ENCODE measurements at regions not wholly inside any gene's neighbourhood (a gene's known extent, or its start where the extent isn't known, plus 50 kb on each side); places are given as distances from the start of the nearest gene placed in this dataset.

DNA sequence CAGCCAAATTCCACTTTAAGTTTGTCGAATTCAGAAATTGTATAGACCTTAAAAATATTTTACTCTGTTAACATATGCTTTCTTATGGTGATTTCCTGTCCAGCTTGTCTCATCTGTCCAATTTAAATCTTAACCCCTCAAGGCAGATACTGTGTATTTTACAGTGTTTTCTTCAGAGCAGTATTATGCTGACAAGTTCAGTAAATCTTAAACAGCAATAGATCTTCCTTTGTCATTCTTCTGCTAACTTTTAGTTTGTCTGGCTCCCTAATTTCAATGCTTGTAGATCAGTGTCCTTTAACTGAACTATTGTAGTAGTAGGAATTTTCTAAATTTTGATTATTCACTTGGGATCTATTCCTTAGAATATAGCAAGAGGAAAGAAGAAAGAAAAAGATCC lies 52.8 kb upstream of the MEIS1 start:
- no CpG with 5 or more reads among the region's 1 CpG for WGBS (ENCODE audit: insufficient coverage)
- Histone ChIP-seq H3K36me3 (ENCODE audit: control insufficient read depth, insufficient read depth, low read length) (no peaks in the 10 kb centered on the region), H3K27me3 (ENCODE audit: control insufficient read depth, insufficient read depth, low read length) (no peaks in the 10 kb centered on the region), H3K9me3 (ENCODE audit: control insufficient read depth, insufficient read depth, low read length) (no peaks in the 10 kb centered on the region), H3K27ac (ENCODE audit: low read depth, low read length) (no peak overlapping the region), H3K4me3 (ENCODE audit: low read depth, low read length) (no peak overlapping the region), H3K4me1 (ENCODE audit: control insufficient read depth, insufficient read depth, low read length) (no peaks in the 10 kb centered on the region)
- no peak for DNase-seq (ENCODE audit: low read depth in 4 of 6, low spot score in 6 of 6)

DNA sequence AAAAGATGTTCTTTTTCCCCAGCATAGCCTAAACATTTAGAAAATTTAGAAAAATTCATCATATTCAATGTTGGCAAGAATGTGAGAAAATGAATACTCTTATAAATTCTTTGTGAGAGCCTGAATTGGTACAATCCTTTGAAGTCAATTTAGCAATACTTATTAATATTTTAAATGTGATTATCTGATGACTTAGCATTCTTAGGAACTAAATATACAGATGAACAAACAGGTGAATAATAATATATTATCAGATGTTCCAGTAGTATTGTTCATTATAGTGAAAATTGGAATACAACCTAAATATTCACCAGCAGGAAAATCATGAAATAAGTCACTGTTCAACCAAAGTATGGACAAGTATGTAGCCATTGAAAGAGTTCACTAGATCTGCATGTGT lies 55.5 kb upstream of the MEIS1 start:
- Histone ChIP-seq H3K4me1 (ENCODE audit: control insufficient read depth, insufficient read depth, low read length) (no peaks in the 10 kb centered on the region), H3K4me3 (ENCODE audit: low read depth, low read length) (no peak overlapping the region), H3K36me3 (ENCODE audit: control insufficient read depth, insufficient read depth, low read length) (no peaks in the 10 kb centered on the region), H3K27me3 (ENCODE audit: control insufficient read depth, insufficient read depth, low read length) (no peaks in the 10 kb centered on the region), H3K27ac (ENCODE audit: low read depth, low read length) (no peak overlapping the region), H3K9me3 (ENCODE audit: control insufficient read depth, insufficient read depth, low read length) (no peaks in the 10 kb centered on the region)
- DNase-seq (ENCODE audit: low read depth in 4 of 6, low spot score in 6 of 6): no peak

DNA sequence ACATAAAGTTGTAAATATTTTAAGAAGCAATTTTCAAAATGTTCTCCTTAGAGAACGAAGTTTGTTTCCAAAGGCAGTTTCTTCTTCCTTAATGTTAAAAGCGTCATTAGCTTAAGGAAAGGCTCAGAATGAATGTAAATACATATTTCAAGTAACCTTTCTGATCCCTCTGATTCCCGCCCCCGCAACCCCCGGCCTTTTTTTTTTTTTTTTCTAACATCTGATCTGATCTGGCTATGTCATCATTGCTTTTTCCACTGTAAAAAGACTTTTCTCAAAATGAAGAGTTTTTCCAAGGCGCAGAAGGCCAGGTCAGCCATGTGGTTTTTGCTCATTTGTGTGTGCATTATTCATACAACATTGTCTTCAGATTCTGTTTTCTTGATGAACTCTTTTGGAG lies 57.1 kb upstream of the MEIS1 start:
- Histone ChIP-seq H3K27me3 (ENCODE audit: control insufficient read depth, insufficient read depth, low read length) (no peaks in the 10 kb centered on the region), H3K36me3 (ENCODE audit: control insufficient read depth, insufficient read depth, low read length) (no peaks in the 10 kb centered on the region), H3K9me3 (ENCODE audit: control insufficient read depth, insufficient read depth, low read length) (no peaks in the 10 kb centered on the region), H3K4me3 (ENCODE audit: low read depth, low read length) (no peak overlapping the region), H3K4me1 (ENCODE audit: control insufficient read depth, insufficient read depth, low read length) (no peaks in the 10 kb centered on the region), H3K27ac (ENCODE audit: low read depth, low read length) (no peak overlapping the region)
- no peak for DNase-seq (ENCODE audit: low read depth in 4 of 6, low spot score in 6 of 6)
- WGBS (ENCODE audit: insufficient coverage): no CpG with 5 or more reads among the region's 6 CpGs

DNA sequence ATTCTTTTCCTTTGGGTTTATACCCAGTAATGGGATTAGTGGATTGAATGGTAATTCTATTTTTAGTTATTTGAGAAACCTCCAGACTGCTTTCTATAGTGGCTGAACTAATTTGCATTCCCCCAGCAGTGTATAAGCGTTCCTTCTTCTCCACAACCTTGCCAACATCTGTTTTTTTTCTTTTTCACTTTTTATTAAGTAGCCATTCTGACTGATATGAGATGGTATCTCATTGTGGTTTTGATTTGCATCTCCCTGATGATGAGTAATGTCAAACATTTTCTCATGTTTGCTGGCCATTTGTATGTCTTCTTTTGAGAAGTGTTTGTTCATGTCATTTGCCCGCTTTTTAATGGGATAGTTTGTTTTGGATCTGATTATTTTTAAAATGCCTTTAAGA lies 64.1 kb upstream of the MEIS1 start:
- Histone ChIP-seq H3K27ac (ENCODE audit: low read depth, low read length) (no peak overlapping the region), H3K4me1 (ENCODE audit: control insufficient read depth, insufficient read depth, low read length) (no peaks in the 10 kb centered on the region), H3K27me3 (ENCODE audit: control insufficient read depth, insufficient read depth, low read length) (no peaks in the 10 kb centered on the region), H3K36me3 (ENCODE audit: control insufficient read depth, insufficient read depth, low read length) (no peaks in the 10 kb centered on the region), H3K4me3 (ENCODE audit: low read depth, low read length) (no peak overlapping the region), H3K9me3 (ENCODE audit: control insufficient read depth, insufficient read depth, low read length) (no peaks in the 10 kb centered on the region)
- WGBS (ENCODE audit: insufficient coverage): no CpG with 5 or more reads among the region's 2 CpGs
- DNase-seq (ENCODE audit: low read depth in 4 of 6, low spot score in 6 of 6): no peak

DNA sequence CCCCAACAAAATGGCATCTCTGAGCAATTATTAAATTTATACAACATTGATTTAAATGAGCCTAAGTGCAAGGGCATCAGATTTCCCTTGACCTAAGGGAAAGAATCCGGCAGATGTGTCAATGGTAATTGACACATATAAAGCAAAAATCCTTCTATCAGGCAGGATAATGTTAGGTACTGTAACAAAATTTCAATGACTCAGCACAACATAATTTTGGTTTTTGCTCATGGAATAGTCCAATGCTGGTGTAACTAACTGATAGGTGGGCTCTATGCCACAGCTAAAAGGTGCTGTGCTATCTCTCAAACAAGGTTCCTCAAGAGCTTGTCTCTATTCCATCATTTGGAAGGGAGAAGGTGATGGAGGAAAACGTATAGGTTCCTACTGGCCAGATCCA lies 68.3 kb upstream of the MEIS1 start:
- no peak overlapping the region for H3K27ac ChIP-seq (ENCODE audit: low read depth, low read length)
- H3K9me3 ChIP-seq (ENCODE audit: control insufficient read depth, insufficient read depth, low read length): no peaks in the 10 kb centered on the region
- H3K36me3 ChIP-seq (ENCODE audit: control insufficient read depth, insufficient read depth, low read length): no peaks in the 10 kb centered on the region
- no CpG with 5 or more reads among the region's 2 CpGs for WGBS (ENCODE audit: insufficient coverage)
- H3K4me1 ChIP-seq (ENCODE audit: control insufficient read depth, insufficient read depth, low read length): no peaks in the 10 kb centered on the region
- H3K27me3 ChIP-seq (ENCODE audit: control insufficient read depth, insufficient read depth, low read length): no peaks in the 10 kb centered on the region
- H3K4me3 ChIP-seq (ENCODE audit: low read depth, low read length): no peak overlapping the region
- DNase-seq (ENCODE audit: low read depth in 4 of 6, low spot score in 6 of 6): no peak

DNA sequence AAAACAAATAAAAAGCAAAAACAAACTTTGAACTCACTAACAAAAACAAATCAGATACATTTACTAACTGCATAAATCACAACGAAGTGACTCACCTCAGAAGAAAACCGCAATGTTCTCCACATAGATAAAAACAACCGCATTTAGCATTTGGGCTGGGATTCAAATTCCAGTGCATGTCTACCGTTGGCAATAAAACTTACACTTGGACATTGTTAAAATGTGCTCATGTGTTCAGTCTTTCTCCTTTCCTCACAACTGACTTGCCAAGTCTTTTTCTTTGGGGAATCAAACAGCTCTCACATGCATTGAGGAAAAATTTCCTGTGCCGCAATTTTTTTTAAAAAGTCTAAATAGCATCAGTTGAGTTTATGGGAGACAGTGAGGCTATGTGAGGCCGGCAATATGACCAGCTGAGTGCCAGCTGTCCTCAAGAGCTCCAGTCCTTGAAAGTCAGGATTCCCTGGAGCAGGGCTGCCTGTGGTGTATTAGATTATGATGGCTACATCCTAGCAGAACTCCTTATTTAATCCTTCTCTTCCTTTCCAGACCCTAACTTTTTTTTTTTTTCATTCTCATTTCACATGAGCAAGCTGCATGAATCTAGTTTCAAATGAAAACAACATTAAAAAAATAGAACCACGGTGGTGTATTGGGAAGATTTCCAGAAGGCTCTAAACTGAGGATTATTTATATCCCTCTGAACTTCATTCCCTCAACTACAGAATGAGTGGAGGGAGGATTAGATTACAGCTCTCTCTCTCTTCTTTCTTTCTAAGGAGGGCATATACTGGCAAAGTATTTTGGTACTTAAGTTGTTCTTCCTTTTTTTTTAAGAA lies 70.2 kb upstream of the MEIS1 start:
- Histone ChIP-seq H3K36me3 (ENCODE audit: control insufficient read depth, insufficient read depth, low read length) (no peaks in the 10 kb centered on the region), H3K4me3 (ENCODE audit: low read depth, low read length) (no peak overlapping the region), H3K4me1 (ENCODE audit: control insufficient read depth, insufficient read depth, low read length) (no peaks in the 10 kb centered on the region), H3K9me3 (ENCODE audit: control insufficient read depth, insufficient read depth, low read length) (no peaks in the 10 kb centered on the region), H3K27me3 (ENCODE audit: control insufficient read depth, insufficient read depth, low read length) (no peaks in the 10 kb centered on the region), H3K27ac (ENCODE audit: low read depth, low read length) (no peak overlapping the region)
- WGBS (ENCODE audit: insufficient coverage): 56% methylated on average over 1 of the region's 7 CpGs
- DNase-seq (ENCODE audit: low read depth in 4 of 6, low spot score in 6 of 6): peak in 2 of 6 donors; percentile 11 to 50

DNA sequence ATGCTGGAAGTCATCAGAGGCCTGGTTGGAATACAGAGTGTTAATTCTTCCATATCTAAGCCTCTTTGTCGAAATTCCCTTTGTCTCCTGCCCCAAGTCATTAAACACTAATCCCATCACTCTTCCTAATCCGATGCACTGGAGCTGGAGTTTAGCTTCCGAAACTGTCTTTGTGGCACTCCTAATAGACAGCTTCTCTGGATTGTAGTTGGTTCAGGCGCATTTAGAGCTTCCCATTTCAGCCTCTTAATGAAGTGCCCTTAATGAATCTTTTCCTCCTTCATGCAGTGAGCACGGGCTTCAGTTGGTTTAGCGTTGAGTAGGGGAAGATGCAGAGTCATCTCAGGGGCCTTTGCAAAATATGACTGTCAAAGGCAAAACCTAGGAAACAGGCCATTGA lies 72.2 kb upstream of the MEIS1 start:
- Histone ChIP-seq H3K9me3 (ENCODE audit: control insufficient read depth, insufficient read depth, low read length) (no peaks in the 10 kb centered on the region), H3K4me1 (ENCODE audit: control insufficient read depth, insufficient read depth, low read length) (no peaks in the 10 kb centered on the region), H3K4me3 (ENCODE audit: low read depth, low read length) (no peak overlapping the region), H3K27ac (ENCODE audit: low read depth, low read length) (no peak overlapping the region), H3K27me3 (ENCODE audit: control insufficient read depth, insufficient read depth, low read length) (no peaks in the 10 kb centered on the region), H3K36me3 (ENCODE audit: control insufficient read depth, insufficient read depth, low read length) (no peaks in the 10 kb centered on the region)
- 43% methylated on average over 4 of the region's 6 CpGs for WGBS (ENCODE audit: insufficient coverage)
- peak in 2 of 6 donors; percentile 30 to 52 for DNase-seq (ENCODE audit: low read depth in 4 of 6, low spot score in 6 of 6)

DNA sequence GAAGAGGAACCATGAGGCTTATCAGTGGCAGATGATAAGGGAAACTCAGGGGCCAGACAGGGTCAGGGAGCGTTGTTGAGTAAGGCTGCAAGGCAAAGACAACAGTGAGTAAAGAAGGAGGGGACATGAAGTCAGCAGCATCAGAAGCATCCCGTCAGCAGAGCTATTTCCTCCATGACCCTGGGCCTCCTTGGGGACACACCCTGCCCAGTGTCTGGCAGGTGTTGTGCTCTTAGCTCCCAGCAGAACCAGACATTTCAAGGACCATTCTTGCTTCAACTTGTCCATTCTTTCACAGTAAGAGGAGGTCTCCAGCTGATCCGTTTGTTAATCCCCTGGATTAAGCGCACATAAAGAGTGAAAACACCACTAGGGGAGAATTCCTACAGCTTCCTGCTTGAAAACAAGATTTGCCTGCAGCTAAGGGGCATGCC lies 88.7 kb upstream of the MEIS1 start:
- no peaks in the 10 kb centered on the region for H3K27me3 ChIP-seq (ENCODE audit: control insufficient read depth, insufficient read depth, low read length)
- H3K36me3 ChIP-seq (ENCODE audit: control insufficient read depth, insufficient read depth, low read length): no peaks in the 10 kb centered on the region
- 89% methylated on average over 2 of the region's 4 CpGs for WGBS (ENCODE audit: insufficient coverage)
- no peak for DNase-seq (ENCODE audit: low read depth in 4 of 6, low spot score in 6 of 6)
- H3K27ac ChIP-seq (ENCODE audit: low read depth, low read length): no peak overlapping the region
- no peak overlapping the region for H3K4me3 ChIP-seq (ENCODE audit: low read depth, low read length)
- no peaks in the 10 kb centered on the region for H3K4me1 ChIP-seq (ENCODE audit: control insufficient read depth, insufficient read depth, low read length)
- no peaks in the 10 kb centered on the region for H3K9me3 ChIP-seq (ENCODE audit: control insufficient read depth, insufficient read depth, low read length)

DNA sequence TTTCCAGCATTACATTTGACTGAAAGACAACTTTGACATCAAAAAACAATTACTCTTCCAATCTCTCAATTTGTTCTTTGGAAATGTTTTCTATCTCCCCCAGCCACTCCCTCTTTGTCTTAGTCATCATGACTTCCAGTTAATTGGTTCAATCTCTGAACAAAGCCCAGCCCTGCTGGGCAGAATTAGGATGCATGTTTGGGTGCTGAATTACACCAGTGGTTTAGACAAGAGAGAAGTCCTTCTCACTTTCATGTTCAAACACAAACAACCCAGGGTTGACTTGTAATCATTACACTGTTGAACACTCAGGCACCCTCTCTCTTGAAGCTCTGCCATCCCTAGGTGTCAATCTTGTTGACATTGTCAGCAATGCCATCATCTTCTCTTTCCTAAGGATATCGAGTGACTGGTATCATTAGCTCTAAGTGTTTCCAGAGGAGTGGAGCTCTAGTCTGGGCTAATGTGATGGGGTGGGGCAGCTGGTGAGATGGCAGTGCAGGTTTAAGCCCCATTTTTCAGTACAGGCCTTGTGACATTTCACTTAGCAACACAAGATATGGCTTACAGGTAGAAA lies 90.8 kb upstream of the MEIS1 start:
- no CpG with 5 or more reads among the region's 1 CpG for WGBS (ENCODE audit: insufficient coverage)

DNA sequence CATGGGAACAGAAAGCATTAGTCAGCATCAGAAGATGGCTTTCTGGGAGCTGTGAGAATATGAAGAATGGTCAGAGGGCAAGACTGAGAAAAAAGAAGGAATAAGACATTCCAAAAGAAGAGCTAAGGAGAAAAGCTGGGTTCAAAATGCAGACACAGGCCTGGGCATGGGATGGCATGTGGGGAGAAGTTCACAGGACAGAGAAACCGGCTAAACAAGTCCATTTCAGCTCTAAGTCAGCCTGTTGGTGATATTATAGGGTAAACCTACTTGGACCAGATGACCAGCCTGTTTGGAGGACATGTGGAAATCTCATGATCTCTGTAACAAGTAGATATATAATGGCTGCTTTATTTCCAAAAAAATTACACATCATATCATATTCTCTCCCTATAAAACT lies 91.7 kb upstream of the MEIS1 start:
- Histone ChIP-seq H3K9me3 (ENCODE audit: control insufficient read depth, insufficient read depth, low read length) (no peaks in the 10 kb centered on the region), H3K4me1 (ENCODE audit: control insufficient read depth, insufficient read depth, low read length) (no peaks in the 10 kb centered on the region), H3K36me3 (ENCODE audit: control insufficient read depth, insufficient read depth, low read length) (no peaks in the 10 kb centered on the region), H3K27ac (ENCODE audit: low read depth, low read length) (no peak overlapping the region), H3K4me3 (ENCODE audit: low read depth, low read length) (no peak overlapping the region), H3K27me3 (ENCODE audit: control insufficient read depth, insufficient read depth, low read length) (no peaks in the 10 kb centered on the region)
- 67% methylated on average over 1 of the region's 1 CpG for WGBS (ENCODE audit: insufficient coverage)
- no peak for DNase-seq (ENCODE audit: low read depth in 4 of 6, low spot score in 6 of 6)

More for the DNA sequence above, 90.8 kb upstream of the MEIS1 start:
- Histone ChIP-seq H3K27ac (ENCODE audit: low read depth, low read length) (no peak overlapping the region), H3K36me3 (ENCODE audit: control insufficient read depth, insufficient read depth, low read length) (no peaks in the 10 kb centered on the region), H3K4me3 (ENCODE audit: low read depth, low read length) (no peak overlapping the region), H3K27me3 (ENCODE audit: control insufficient read depth, insufficient read depth, low read length) (no peaks in the 10 kb centered on the region), H3K4me1 (ENCODE audit: control insufficient read depth, insufficient read depth, low read length) (no peaks in the 10 kb centered on the region), H3K9me3 (ENCODE audit: control insufficient read depth, insufficient read depth, low read length) (no peaks in the 10 kb centered on the region)
- DNase-seq (ENCODE audit: low read depth in 4 of 6, low spot score in 6 of 6): no peak
